H9 (cell line): ENCODE measurements at regions not wholly inside any gene's neighbourhood (a gene's known extent, or its start where the extent isn't known, plus 50 kb on each side); places are given as distances from the start of the nearest gene placed in this dataset.

Source experiments
- DNase-seq: peaks from one replicate; pipeline ENCODE4 v3.0.0-alpha.2; 2017
- H2AFZ ChIP-seq: one replicate; pipeline ENCODE4 v1.6.1; 2013; ENCODE audit warnings: mild to moderate bottlenecking, low read length, control low read depth, moderate library complexity
- H2AK5ac ChIP-seq: 2 replicates; pipeline ENCODE4 v1.6.1; 2013; ENCODE audit warnings: low read length, control low read depth, mixed read lengths; ENCODE audit not compliant: insufficient read length
- H2BK120ac ChIP-seq: one replicate; pipeline ENCODE4 v1.6.1; 2013; ENCODE audit warnings: low read depth, mild to moderate bottlenecking, low read length, control low read depth, inconsistent platforms; ENCODE audit not compliant: poor library complexity, severe bottlenecking
- H2BK12ac ChIP-seq: 2 replicates; pipeline ENCODE4 v1.6.1; 2013; ENCODE audit warnings: low read length, control low read depth, mixed read lengths, low read depth; ENCODE audit not compliant: insufficient read length
- H2BK15ac ChIP-seq: 2 replicates; pipeline ENCODE4 v1.6.1; 2013; ENCODE audit warnings: low read depth, low read length, control low read depth
- H2BK20ac ChIP-seq: one replicate; pipeline ENCODE4 v1.6.1; 2013; ENCODE audit warnings: low read depth, mild to moderate bottlenecking, low read length, control low read depth, inconsistent platforms; ENCODE audit not compliant: poor library complexity, severe bottlenecking
- H2BK5ac ChIP-seq: 2 replicates; pipeline ENCODE4 v1.6.1; 2013; ENCODE audit warnings: low read length, control low read depth, mixed read lengths; ENCODE audit not compliant: insufficient read length
- H3K14ac ChIP-seq: 2 replicates; pipeline ENCODE4 v1.6.1; 2013; ENCODE audit warnings: low read length, control low read depth; ENCODE audit not compliant: insufficient read depth
- H3K18ac ChIP-seq: 2 replicates; pipeline ENCODE4 v1.6.1; 2013; ENCODE audit warnings: low read depth, mild to moderate bottlenecking, mixed read lengths, low read length, control low read depth; ENCODE audit not compliant: insufficient read length
- H3K23ac ChIP-seq: 2 replicates; pipeline ENCODE4 v1.6.1; 2013; ENCODE audit warnings: low read length, control low read depth, mixed read lengths, low read depth; ENCODE audit not compliant: insufficient read length
- H3K23me2 ChIP-seq: 2 replicates; pipeline ENCODE4 v1.6.1; 2013; ENCODE audit warnings: low read depth, mild to moderate bottlenecking, mixed read lengths, low read length, control low read depth; ENCODE audit not compliant: insufficient read length, poor library complexity, severe bottlenecking
- H3K27ac ChIP-seq: 2 replicates; pipeline ENCODE4 v1.5.1; 2013; ENCODE audit warnings: low read length, control low read depth, mixed read lengths, low read depth; ENCODE audit not compliant: insufficient read length
- H3K27me3 ChIP-seq: 2 replicates; pipeline ENCODE4 v1.6.1; 2013; ENCODE audit warnings: low read length, control low read depth, inconsistent platforms; ENCODE audit not compliant: insufficient read depth
- H3K4ac ChIP-seq: 2 replicates; pipeline ENCODE4 v1.6.1; 2013; ENCODE audit warnings: low read depth, mild to moderate bottlenecking, control low read depth, inconsistent platforms, low read length, moderate library complexity
- H3K4me1 ChIP-seq: 2 replicates; pipeline ENCODE4 v1.6.1; 2013; ENCODE audit warnings: low read length, control low read depth, inconsistent platforms; ENCODE audit not compliant: insufficient read depth
- H3K4me2 ChIP-seq: 2 replicates; pipeline ENCODE4 v1.6.1; 2013; ENCODE audit warnings: low read length, control low read depth, mixed read lengths; ENCODE audit not compliant: insufficient read length, insufficient read depth
- H3K56ac ChIP-seq: 2 replicates; pipeline ENCODE4 v1.6.1; 2013; ENCODE audit warnings: low read depth, mild to moderate bottlenecking, mixed read lengths, low read length, control low read depth; ENCODE audit not compliant: insufficient read length
- H3K79me1 ChIP-seq: 2 replicates; pipeline ENCODE4 v1.6.1; 2013; ENCODE audit warnings: low read depth, mild to moderate bottlenecking, moderate library complexity, low read length, control low read depth, inconsistent platforms; ENCODE audit not compliant: insufficient read depth, poor library complexity, severe bottlenecking
- H3K79me2 ChIP-seq: 2 replicates; pipeline ENCODE4 v1.6.1; 2013; ENCODE audit warnings: low read length, control low read depth, inconsistent platforms; ENCODE audit not compliant: insufficient read depth
- H3K9ac ChIP-seq: 2 replicates; pipeline ENCODE4 v1.6.1; 2013; ENCODE audit warnings: low read length, control low read depth, mixed read lengths; ENCODE audit not compliant: insufficient read length; ENCODE audit errors: extremely low read depth
- H3K9me3 ChIP-seq: one replicate; pipeline ENCODE4 v1.6.1; 2013; ENCODE audit warnings: low read depth, low read length, inconsistent platforms; ENCODE audit not compliant: control insufficient read depth
- H3T11ph ChIP-seq: one replicate; pipeline ENCODE4 v1.6.1; 2013; ENCODE audit warnings: mild to moderate bottlenecking, low read length, control low read depth, inconsistent platforms
- H4K20me1 ChIP-seq: one replicate; pipeline ENCODE4 v1.6.1; 2013; ENCODE audit not compliant: control insufficient read depth, insufficient read length, insufficient read depth
- H4K5ac ChIP-seq: 2 replicates; pipeline ENCODE4 v1.6.1; 2013; ENCODE audit warnings: low read depth, mild to moderate bottlenecking, mixed read lengths, low read length, control low read depth; ENCODE audit not compliant: insufficient read length
- H4K8ac ChIP-seq: replicated peaks from 2 replicates; pipeline ENCODE4 v1.6.1; 2013; ENCODE audit warnings: low read length, control low read depth, mixed read lengths, low read depth; ENCODE audit not compliant: insufficient read length
- H4K91ac ChIP-seq: 2 replicates; pipeline ENCODE4 v1.6.1; 2013; ENCODE audit warnings: low read depth, mild to moderate bottlenecking, moderate library complexity, mixed read lengths, low read length, control low read depth; ENCODE audit not compliant: insufficient read length
- H3K27ac Mint-ChIP-seq, 3 experiments: 2 replicates in 2 of 3; 3 replicates in 1 of 3; pipeline ENCODE4 v1.8.0; 2020 to 2021; ENCODE audit warnings: mixed read lengths in 3 of 3, mild to moderate bottlenecking in 1 of 3, moderate library complexity in 1 of 3
- H3K27me3 Mint-ChIP-seq: 2 replicates; pipeline ENCODE4 v1.8.0; 2021; ENCODE audit warnings: low read depth, mild to moderate bottlenecking, moderate library complexity, mixed read lengths
- H3K36me3 Mint-ChIP-seq, 3 experiments: 2 replicates in 2 of 3; 3 replicates in 1 of 3; pipeline ENCODE4 v1.8.0; 2020 to 2021; ENCODE audit warnings: low read depth in 3 of 3, mixed read lengths in 3 of 3; ENCODE audit not compliant: insufficient read depth in 1 of 3
- H3K4me1 Mint-ChIP-seq, 2 experiments: 2 replicates each; pipeline ENCODE4 v1.8.0; 2020; ENCODE audit warnings: mixed read lengths in 2 of 2
- H3K4me3 Mint-ChIP-seq, 2 experiments: 2 replicates in 1 of 2; 3 replicates in 1 of 2; pipeline ENCODE4 v1.8.0; 2020 to 2021; ENCODE audit warnings: mild to moderate bottlenecking in 2 of 2, mixed read lengths in 2 of 2, moderate library complexity in 1 of 2
- H3K9me3 Mint-ChIP-seq, 2 experiments: 2 replicates in 1 of 2; 3 replicates in 1 of 2; pipeline ENCODE4 v1.8.0; 2020; ENCODE audit warnings: mild to moderate bottlenecking in 2 of 2, mixed read lengths in 2 of 2, moderate library complexity in 1 of 2
- CTCF ChIP-seq: fragments of 200-600 bp; sonication (generic); conservative IDR thresholded peaks from 3 replicates; pipeline ENCODE4 v1.8.0; 2021; ENCODE audit warnings: antibody characterized with exemption, mild to moderate bottlenecking
- WGBS: extraction: QIAGEN DNeasy Blood & Tissue Kit; methylation state at CpG from one replicate; pipeline ENCODE4 v1.1.7; 2013; ENCODE audit warnings: missing lambda C conversion rate, low lambda C conversion rate, mixed read lengths; ENCODE audit not compliant: insufficient read length; ENCODE audit errors: extremely low coverage; 5-methylcytosine and 5-hydroxymethylcytosine counted together

- TF ChIP-seq CTCF: no peak
- no peaks in the 10 kb centered on the region for H3K4me1 Mint-ChIP-seq
- H3K9ac ChIP-seq: no peak overlapping the region
- H3K4me1 ChIP-seq: no peaks in the 10 kb centered on the region
- H3K4ac ChIP-seq: no peak overlapping the region
- no peak overlapping the region for H3K14ac ChIP-seq
- no peaks in the 10 kb centered on the region for H3K27me3 ChIP-seq
- no peaks in the 10 kb centered on the region for H3K36me3 Mint-ChIP-seq
- H2BK15ac ChIP-seq: no peak overlapping the region
- no peak overlapping the region for H3K4me3 Mint-ChIP-seq
- no peaks in the 10 kb centered on the region; the same call in none of the 2 replicates for H3K27me3 Mint-ChIP-seq
- no CpG with 5 or more reads among the region's 4 CpGs for WGBS
- no peaks in the 10 kb centered on the region for H3K9me3 ChIP-seq
- H2BK12ac ChIP-seq: no peak overlapping the region
- H2AFZ ChIP-seq: no peak overlapping the region
- H2BK5ac ChIP-seq: no peak overlapping the region
- no peaks in the 10 kb centered on the region for H3K79me2 ChIP-seq
- H4K8ac ChIP-seq: no peak overlapping the region
- H4K20me1 ChIP-seq: no peaks in the 10 kb centered on the region
- no peaks in the 10 kb centered on the region; a peak in 3 of 5 replicates for H3K9me3 Mint-ChIP-seq
- no peak overlapping the region for H2BK120ac ChIP-seq
- H3K23ac ChIP-seq: no peak overlapping the region
- no peak overlapping the region for H2BK20ac ChIP-seq
- H3K23me2 ChIP-seq: no peaks in the 10 kb centered on the region
- H3K27ac Mint-ChIP-seq: no peak overlapping the region
- H4K91ac ChIP-seq: no peak overlapping the region
- H3T11ph ChIP-seq: no peak overlapping the region
- H4K5ac ChIP-seq: no peak overlapping the region
- no peaks in the 10 kb centered on the region for H3K79me1 ChIP-seq
- no peak overlapping the region for H2AK5ac ChIP-seq
- H3K4me2 ChIP-seq: no peak overlapping the region
- no peak for DNase-seq
- H3K27ac ChIP-seq: no peak overlapping the region
- H3K18ac ChIP-seq: no peak overlapping the region
- no peak overlapping the region for H3K56ac ChIP-seq
Observed at GRCh38 chr22:49561338-49561737, 266.3 kb downstream of the BRD1 start.
